ENCODE measurements at regions not wholly inside any gene's neighbourhood (a gene's known extent, or its start where the extent isn't known, plus 50 kb on each side); places are given as distances from the start of the nearest gene placed in this dataset.
A peak's percentile ranks its signal among the peaks of the same experiment; 100 is the strongest.

- POLR2A ChIA-PET (ENCODE audit: low non-redundant PET), result no interaction called here
Observed at GRCh38 chr2:195162194-195162593, 494.8 kb upstream of the SLC39A10 start.

DNA sequence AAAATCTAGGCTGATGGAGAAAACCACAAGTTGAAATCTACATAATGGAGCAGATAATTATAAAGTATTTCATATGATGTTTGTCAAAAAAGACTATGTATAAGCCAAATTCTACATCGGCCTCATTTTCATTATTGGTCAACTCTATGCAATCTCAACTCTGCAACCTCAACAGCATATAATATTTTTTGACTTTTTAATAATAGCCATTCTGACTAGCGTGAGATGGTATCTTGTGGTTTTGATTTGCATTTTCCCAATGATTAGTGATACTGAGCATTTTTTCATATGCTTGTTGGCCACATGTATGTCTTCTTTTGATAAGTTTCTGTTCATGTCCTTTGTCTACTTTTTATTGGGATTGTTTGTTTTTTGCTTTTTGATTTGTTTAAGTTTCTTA is 496.1 kb upstream of the SLC39A10 start:
- CTCF ChIA-PET, result no interaction called here
- Histone ChIP-seq H3K4me1 (ENCODE audit: insufficient read depth, low read length, poor library complexity, severe bottlenecking) (no peaks in the 10 kb centered on the region), H3K9me3 (ENCODE audit: low read depth, low read length, poor library complexity, severe bottlenecking) (no peaks in the 10 kb centered on the region), H3K27me3 (replicated peaks; ENCODE audit: insufficient read depth, low read depth, low read length, poor library complexity) (no peaks in the 10 kb centered on the region), H3K36me3 (ENCODE audit: insufficient read depth, low read length, poor library complexity, severe bottlenecking) (no peaks in the 10 kb centered on the region), H3K27ac (ENCODE audit: low read depth, low read length, poor library complexity, severe bottlenecking) (no peak overlapping the region), H3K4me3 (ENCODE audit: low read depth, low read length, poor library complexity, severe bottlenecking) (no peak overlapping the region)
- no peak for DNase-seq (ENCODE audit: low spot score)
- intact Hi-C loops (cut with micrococcal nuclease; ENCODE audit: unreplicated experiment), result no loop called here
- POLR2A ChIA-PET (ENCODE audit: low non-redundant PET), result no interaction called here
- BruUV-seq (replicated peaks), result no TSS peak
- TF ChIP-seq CTCF (conservative IDR thresholded peaks at IDR 0.05; ENCODE audit: low read depth, low read length) (no peak), EZH2 (IDR thresholded peaks at IDR 0.05; ENCODE audit: borderline replicate concordance, low read depth, low read length, poor library complexity, severe bottlenecking) (no peak)

More at GRCh38 chr2:195162194-195162593, 494.8 kb upstream of the SLC39A10 start:
- CTCF ChIA-PET, result no interaction called here
- Histone ChIP-seq H3K36me3 (ENCODE audit: insufficient read depth, low read length, poor library complexity, severe bottlenecking) (no peaks in the 10 kb centered on the region), H3K4me1 (ENCODE audit: insufficient read depth, low read length, poor library complexity, severe bottlenecking) (no peaks in the 10 kb centered on the region), H3K9me3 (ENCODE audit: low read depth, low read length, poor library complexity, severe bottlenecking) (no peaks in the 10 kb centered on the region), H3K27me3 (replicated peaks; ENCODE audit: insufficient read depth, low read depth, low read length, poor library complexity) (no peaks in the 10 kb centered on the region), H3K27ac (ENCODE audit: low read depth, low read length, poor library complexity, severe bottlenecking) (no peak overlapping the region), H3K4me3 (ENCODE audit: low read depth, low read length, poor library complexity, severe bottlenecking) (no peak overlapping the region)
- no TSS peak for BruUV-seq (replicated peaks)
- TF ChIP-seq CTCF (conservative IDR thresholded peaks at IDR 0.05; ENCODE audit: low read depth, low read length) (no peak), EZH2 (IDR thresholded peaks at IDR 0.05; ENCODE audit: borderline replicate concordance, low read depth, low read length, poor library complexity, severe bottlenecking) (no peak)
- intact Hi-C loops (cut with micrococcal nuclease; ENCODE audit: unreplicated experiment), result no loop called here
- DNase-seq (ENCODE audit: low spot score), result no peak

DNA sequence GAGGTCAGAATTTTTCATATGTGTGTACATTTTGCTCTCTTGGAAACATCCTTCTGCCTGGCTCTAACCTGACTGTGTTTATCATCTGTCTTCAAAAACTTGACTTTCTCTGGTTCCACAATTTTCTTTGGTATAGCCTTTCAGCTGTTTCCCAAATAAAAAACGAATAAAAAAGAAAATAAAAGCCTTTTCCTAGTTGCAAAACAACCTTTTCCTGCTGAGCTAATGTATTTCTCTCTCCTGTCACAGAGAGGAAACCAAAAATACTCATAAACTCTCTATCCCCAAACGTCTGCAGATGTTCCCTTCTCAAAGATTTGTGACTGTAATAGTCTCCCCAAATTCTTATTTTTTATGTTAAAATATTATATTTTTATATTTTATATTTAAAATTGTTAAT is 505.3 kb upstream of the SLC39A10 start:
- no peaks in the 10 kb centered on the region for H3K36me3 ChIP-seq (ENCODE audit: insufficient read depth, low read length, poor library complexity, severe bottlenecking)
- intact Hi-C loops (cut with micrococcal nuclease; ENCODE audit: unreplicated experiment), result no loop called here
- no peaks in the 10 kb centered on the region for H3K27me3 ChIP-seq (replicated peaks; ENCODE audit: insufficient read depth, low read depth, low read length, poor library complexity)
- H3K4me1 ChIP-seq (ENCODE audit: insufficient read depth, low read length, poor library complexity, severe bottlenecking), result peaks cover 7% of the 10 kb centered on the region
- no TSS peak for BruUV-seq (replicated peaks)
- no peaks in the 10 kb centered on the region for H3K9me3 ChIP-seq (ENCODE audit: low read depth, low read length, poor library complexity, severe bottlenecking)
- ChIA-PET POLR2A (ENCODE audit: low non-redundant PET) (interaction anchor here (0.6 kb wide), 1 partner anchor 60 kb away, joined by 4 read pairs; no protein-coding TSS in a partner anchor), CTCF (no interaction called here)
- no peak overlapping the region for H3K4me3 ChIP-seq (ENCODE audit: low read depth, low read length, poor library complexity, severe bottlenecking)
- peak; percentile 26 for DNase-seq (ENCODE audit: low spot score)
- H3K27ac ChIP-seq (ENCODE audit: low read depth, low read length, poor library complexity, severe bottlenecking), result no peak overlapping the region
- TF ChIP-seq EZH2 (IDR thresholded peaks at IDR 0.05; ENCODE audit: borderline replicate concordance, low read depth, low read length, poor library complexity, severe bottlenecking) (no peak), CTCF (conservative IDR thresholded peaks at IDR 0.05; ENCODE audit: low read depth, low read length) (no peak)
